Ishikawa (cell line): ENCODE measurements at regions not wholly inside any gene's neighbourhood (a gene's known extent, or its start where the extent isn't known, plus 50 kb on each side); places are given as distances from the start of the nearest gene placed in this dataset.

ENCODE experiments used
- CEBPB ChIP-seq: IDR thresholded peaks from 2 replicates; pipeline ENCODE4 v1.6.1; 2012
- CREB1 ChIP-seq: IDR thresholded peaks from 2 replicates; pipeline ENCODE4 v1.6.1; 2012; ENCODE audit warnings: low read depth
- EGR1 ChIP-seq: IDR thresholded peaks from 2 replicates; pipeline ENCODE4 v1.6.1; 2012
- EP300 ChIP-seq: IDR thresholded peaks from 2 replicates; pipeline ENCODE4 v1.6.1; 2012; ENCODE audit warnings: borderline replicate concordance
- FOXM1 ChIP-seq: IDR thresholded peaks from 2 replicates; pipeline ENCODE4 v1.6.1; 2012; ENCODE audit warnings: low read depth, borderline replicate concordance
- MAX ChIP-seq: IDR thresholded peaks from 2 replicates; pipeline ENCODE4 v1.6.1; 2012
- NFIC ChIP-seq: IDR thresholded peaks from 2 replicates; pipeline ENCODE4 v1.6.1; 2012
- RAD21 ChIP-seq: IDR thresholded peaks from 2 replicates; pipeline ENCODE4 v1.6.1; 2012; ENCODE audit warnings: low read depth
- REST ChIP-seq: IDR thresholded peaks from 2 replicates; pipeline ENCODE4 v1.6.1; 2012; ENCODE audit warnings: low read depth, mild to moderate bottlenecking
- TAF1 ChIP-seq: IDR thresholded peaks from 2 replicates; pipeline ENCODE4 v1.6.1; 2012; ENCODE audit warnings: low read depth, mild to moderate bottlenecking
- TCF12 ChIP-seq: IDR thresholded peaks from 2 replicates; pipeline ENCODE4 v1.6.1; 2012; ENCODE audit warnings: low read depth
- TEAD4 ChIP-seq: IDR thresholded peaks from 2 replicates; pipeline ENCODE4 v1.6.1; 2012
- USF1 ChIP-seq: IDR thresholded peaks from 2 replicates; pipeline ENCODE4 v1.6.1; 2012
- YY1 ChIP-seq: IDR thresholded peaks from 2 replicates; pipeline ENCODE4 v1.6.1; 2012; ENCODE audit warnings: low read depth
- ZBTB7A ChIP-seq: IDR thresholded peaks from 2 replicates; pipeline ENCODE4 v1.6.1; 2012; ENCODE audit warnings: low read depth

GRCh38 chr11:127057126-127057525 is 56.6 kb upstream of the KIRREL3 start:
- no peak for TF ChIP-seq FOXM1
- TF ChIP-seq RAD21 = no peak
- no peak for TF ChIP-seq NFIC
- TF ChIP-seq EP300 = no peak
- no peak for TF ChIP-seq TCF12
- no peak for TF ChIP-seq YY1
- TF ChIP-seq ZBTB7A = no peak
- TF ChIP-seq CREB1 = no peak
- no peak for TF ChIP-seq TEAD4
- TF ChIP-seq CEBPB = no peak
- TF ChIP-seq MAX = no peak
- TF ChIP-seq EGR1 = no peak
- no peak for TF ChIP-seq TAF1
- TF ChIP-seq USF1 = no peak
- TF ChIP-seq REST = no peak

GRCh38 chr11:127056338-127056971 is 55.9 kb upstream of the KIRREL3 start:
- TF ChIP-seq USF1 = peak; percentile 85
- TF ChIP-seq CEBPB = no peak

GRCh38 chr11:127055236-127055635 is 54.7 kb upstream of the KIRREL3 start:
- TF ChIP-seq NFIC (no peak), CEBPB (no peak), EP300 (no peak), MAX (no peak), RAD21 (no peak), USF1 (no peak), TCF12 (no peak), FOXM1 (no peak), CREB1 (no peak), EGR1 (no peak), ZBTB7A (no peak), TAF1 (no peak), REST (no peak), TEAD4 (no peak), YY1 (no peak)

GRCh38 chr11:127054153-127054552 is 53.6 kb upstream of the KIRREL3 start:
- TF ChIP-seq MAX = no peak
- no peak for TF ChIP-seq TEAD4
- no peak for TF ChIP-seq CREB1
- no peak for TF ChIP-seq EP300
- TF ChIP-seq YY1 = no peak
- TF ChIP-seq CEBPB = no peak
- no peak for TF ChIP-seq ZBTB7A
- TF ChIP-seq NFIC = no peak
- TF ChIP-seq FOXM1 = no peak
- no peak for TF ChIP-seq RAD21
- TF ChIP-seq USF1 = no peak
- TF ChIP-seq REST = no peak
- TF ChIP-seq TAF1 = no peak
- no peak for TF ChIP-seq TCF12
- TF ChIP-seq EGR1 = no peak
